ENCODE measurements at regions not wholly inside any gene's neighbourhood (a gene's known extent, or its start where the extent isn't known, plus 50 kb on each side); places are given as distances from the start of the nearest gene placed in this dataset.
"Not testable (repeated sequence)": the region's sequence is repeated elsewhere in the genome, so short reads cannot be mapped to it uniquely, and the experiment has no call there.

- no peak overlapping the region for H2BK15ac ChIP-seq (ENCODE audit: low read length)
- DNase-seq (ENCODE audit: low spot score), result no peak
- H2BK12ac ChIP-seq (ENCODE audit: low read length), result no peak overlapping the region
- no peak overlapping the region for H3K18ac ChIP-seq (ENCODE audit: low read length)
- H3K4ac ChIP-seq (ENCODE audit: low read length), result no peak overlapping the region
- H3K14ac ChIP-seq (ENCODE audit: low read length), result no peak overlapping the region
- no peak overlapping the region for H2BK120ac ChIP-seq (ENCODE audit: low read depth, low read length)
- no peak overlapping the region for H2AFZ ChIP-seq (ENCODE audit: low read length)
- H3K9ac ChIP-seq (ENCODE audit: low read depth, low read length, poor library complexity), result no peak overlapping the region
- no peaks in the 10 kb centered on the region for H3K9me3 ChIP-seq (replicated peaks in 1 of 2; ENCODE audit: control insufficient read depth in 2 of 2, insufficient read depth in 1 of 2, low read depth in 1 of 2, low read length in 2 of 2)
- H3K23ac ChIP-seq (ENCODE audit: low read depth, low read length, poor library complexity), result no peak overlapping the region
- H3K27ac ChIP-seq (replicated peaks; ENCODE audit: low read length), result no peak overlapping the region
- H2BK5ac ChIP-seq (ENCODE audit: low read length), result no peak overlapping the region
- no peaks in the 10 kb centered on the region for H3K27me3 ChIP-seq (ENCODE audit: control insufficient read depth in 3 of 3, insufficient read depth in 3 of 3, low read depth in 1 of 3, low read length in 3 of 3)
- H3K79me1 ChIP-seq (ENCODE audit: low read depth, low read length), result no peaks in the 10 kb centered on the region
- H4K91ac ChIP-seq (ENCODE audit: low read depth, low read length, poor library complexity), result no peak overlapping the region
- no peak overlapping the region for H3K4me3 ChIP-seq (ENCODE audit: low read length in 2 of 2)
- no peak overlapping the region for H2AK5ac ChIP-seq (ENCODE audit: low read depth, low read length)
- H4K8ac ChIP-seq (ENCODE audit: low read depth, low read length), result no peak overlapping the region
- H3K4me1 ChIP-seq (ENCODE audit: control insufficient read depth in 2 of 2, insufficient read depth in 1 of 2, low read depth in 1 of 2, low read length in 2 of 2), result no peaks in the 10 kb centered on the region
- H3K36me3 ChIP-seq (replicated peaks in 1 of 2; ENCODE audit: control insufficient read depth in 2 of 2, insufficient read depth in 2 of 2, low read length in 2 of 2), result no peaks in the 10 kb centered on the region
- no peak overlapping the region for H3K4me2 ChIP-seq (ENCODE audit: insufficient read depth, low read length, poor library complexity, severe bottlenecking)
Observed at GRCh38 chr13:78129359-78129758, 210.7 kb upstream of the EDNRB start.

GRCh38 chr13:78121459-78122348 lies 203.1 kb upstream of the EDNRB start:
- Histone ChIP-seq H3K9ac (ENCODE audit: low read depth, low read length, poor library complexity) (no peak overlapping the region), H3K36me3 (replicated peaks in 1 of 2; ENCODE audit: control insufficient read depth in 2 of 2, insufficient read depth in 2 of 2, low read length in 2 of 2) (no peaks in the 10 kb centered on the region), H3K9me3 (replicated peaks in 1 of 2; ENCODE audit: control insufficient read depth in 2 of 2, insufficient read depth in 1 of 2, low read depth in 1 of 2, low read length in 2 of 2) (no peaks in the 10 kb centered on the region), H4K91ac (ENCODE audit: low read depth, low read length, poor library complexity) (no peak overlapping the region), H4K8ac (ENCODE audit: low read depth, low read length) (peak overlapping the region; percentile 88), H2BK5ac (ENCODE audit: low read length) (no peak overlapping the region), H2BK15ac (ENCODE audit: low read length) (no peak overlapping the region), H3K4me1 (ENCODE audit: control insufficient read depth in 2 of 2, insufficient read depth in 1 of 2, low read depth in 1 of 2, low read length in 2 of 2) (peaks cover 0 to 2% of the 10 kb centered on the region in 2 donors), H3K23ac (ENCODE audit: low read depth, low read length, poor library complexity) (no peak overlapping the region), H3K27ac (replicated peaks; ENCODE audit: low read length) (no peak overlapping the region), H3K14ac (ENCODE audit: low read length) (no peak overlapping the region), H2AFZ (ENCODE audit: low read length) (peak overlapping the region; percentile 42), H2BK120ac (ENCODE audit: low read depth, low read length) (no peak overlapping the region), H3K4me3 (ENCODE audit: low read length in 2 of 2) (no peak overlapping the region), H3K18ac (ENCODE audit: low read length) (peak overlapping the region; percentile 92), H3K79me1 (ENCODE audit: low read depth, low read length) (no peaks in the 10 kb centered on the region), H2AK5ac (ENCODE audit: low read depth, low read length) (no peak overlapping the region), H2BK12ac (ENCODE audit: low read length) (peak overlapping the region; percentile 64), H3K4me2 (ENCODE audit: insufficient read depth, low read length, poor library complexity, severe bottlenecking) (no peak overlapping the region), H3K4ac (ENCODE audit: low read length) (no peak overlapping the region), H3K27me3 (ENCODE audit: control insufficient read depth in 3 of 3, insufficient read depth in 3 of 3, low read depth in 1 of 3, low read length in 3 of 3) (no peaks in the 10 kb centered on the region)
- WGBS, 2 donors (ENCODE audit: extremely low coverage in 2 of 2, insufficient read length in 2 of 2, insufficient replicate concordance in 1 of 2), result no CpG with 5 or more reads among the region's 13 CpGs
- peak; percentile 52 for DNase-seq (ENCODE audit: low spot score)

GRCh38 chr13:78121001-78121400 lies 202.4 kb upstream of the EDNRB start:
- WGBS, 2 donors (ENCODE audit: extremely low coverage in 2 of 2, insufficient read length in 2 of 2, insufficient replicate concordance in 1 of 2), result no CpG with 5 or more reads among the region's 3 CpGs
- Histone ChIP-seq H2BK5ac (ENCODE audit: low read length) (no peak overlapping the region), H3K27ac (replicated peaks; ENCODE audit: low read length) (no peak overlapping the region), H3K4me3 (ENCODE audit: low read length in 2 of 2) (no peak overlapping the region), H3K9me3 (replicated peaks in 1 of 2; ENCODE audit: control insufficient read depth in 2 of 2, insufficient read depth in 1 of 2, low read depth in 1 of 2, low read length in 2 of 2) (no peaks in the 10 kb centered on the region), H3K23ac (ENCODE audit: low read depth, low read length, poor library complexity) (no peak overlapping the region), H4K91ac (ENCODE audit: low read depth, low read length, poor library complexity) (no peak overlapping the region), H3K14ac (ENCODE audit: low read length) (no peak overlapping the region), H3K27me3 (ENCODE audit: control insufficient read depth in 3 of 3, insufficient read depth in 3 of 3, low read depth in 1 of 3, low read length in 3 of 3) (no peaks in the 10 kb centered on the region), H3K4me2 (ENCODE audit: insufficient read depth, low read length, poor library complexity, severe bottlenecking) (no peak overlapping the region), H3K4me1 (ENCODE audit: control insufficient read depth in 2 of 2, insufficient read depth in 1 of 2, low read depth in 1 of 2, low read length in 2 of 2) (peaks cover 0 to 2% of the 10 kb centered on the region in 2 donors), H2BK12ac (ENCODE audit: low read length) (no peak overlapping the region), H3K79me1 (ENCODE audit: low read depth, low read length) (no peaks in the 10 kb centered on the region), H2BK120ac (ENCODE audit: low read depth, low read length) (no peak overlapping the region), H2BK15ac (ENCODE audit: low read length) (no peak overlapping the region), H3K4ac (ENCODE audit: low read length) (no peak overlapping the region), H3K18ac (ENCODE audit: low read length) (no peak overlapping the region), H4K8ac (ENCODE audit: low read depth, low read length) (no peak overlapping the region), H2AK5ac (ENCODE audit: low read depth, low read length) (no peak overlapping the region), H2AFZ (ENCODE audit: low read length) (peak overlapping the region; percentile 10), H3K36me3 (replicated peaks in 1 of 2; ENCODE audit: control insufficient read depth in 2 of 2, insufficient read depth in 2 of 2, low read length in 2 of 2) (no peaks in the 10 kb centered on the region), H3K9ac (ENCODE audit: low read depth, low read length, poor library complexity) (no peak overlapping the region)
- no peak for DNase-seq (ENCODE audit: low spot score)

GRCh38 chr13:78120144-78120543 lies 201.5 kb upstream of the EDNRB start:
- not testable (repeated sequence) for DNase-seq (ENCODE audit: low spot score); H3K4me2 ChIP-seq (ENCODE audit: insufficient read depth, low read length, poor library complexity, severe bottlenecking); H2BK5ac ChIP-seq (ENCODE audit: low read length); H3K36me3 ChIP-seq (replicated peaks in 1 of 2; ENCODE audit: control insufficient read depth in 2 of 2, insufficient read depth in 2 of 2, low read length in 2 of 2); H3K9me3 ChIP-seq (replicated peaks in 1 of 2; ENCODE audit: control insufficient read depth in 2 of 2, insufficient read depth in 1 of 2, low read depth in 1 of 2, low read length in 2 of 2); H3K9ac ChIP-seq (ENCODE audit: low read depth, low read length, poor library complexity); H4K91ac ChIP-seq (ENCODE audit: low read depth, low read length, poor library complexity); H3K79me1 ChIP-seq (ENCODE audit: low read depth, low read length); H2AK5ac ChIP-seq (ENCODE audit: low read depth, low read length); H3K27ac ChIP-seq (replicated peaks; ENCODE audit: low read length); H2BK15ac ChIP-seq (ENCODE audit: low read length); H3K23ac ChIP-seq (ENCODE audit: low read depth, low read length, poor library complexity); H2BK120ac ChIP-seq (ENCODE audit: low read depth, low read length); H3K14ac ChIP-seq (ENCODE audit: low read length); H2BK12ac ChIP-seq (ENCODE audit: low read length); H3K4ac ChIP-seq (ENCODE audit: low read length); H3K18ac ChIP-seq (ENCODE audit: low read length); H3K4me3 ChIP-seq (ENCODE audit: low read length in 2 of 2); H3K4me1 ChIP-seq (ENCODE audit: control insufficient read depth in 2 of 2, insufficient read depth in 1 of 2, low read depth in 1 of 2, low read length in 2 of 2); H3K27me3 ChIP-seq (ENCODE audit: control insufficient read depth in 3 of 3, insufficient read depth in 3 of 3, low read depth in 1 of 3, low read length in 3 of 3); H4K8ac ChIP-seq (ENCODE audit: low read depth, low read length); H2AFZ ChIP-seq (ENCODE audit: low read length)
- WGBS, 2 donors (ENCODE audit: extremely low coverage in 2 of 2, insufficient read length in 2 of 2, insufficient replicate concordance in 1 of 2), result no CpG with 5 or more reads among the region's 1 CpG
